ENCODE measurements at regions not wholly inside any gene's neighbourhood (a gene's known extent, or its start where the extent isn't known, plus 50 kb on each side); places are given as distances from the start of the nearest gene placed in this dataset.

GRCh38 chr1:185585770-185586169, 148.4 kb upstream of the HMCN1 start:
- no TSS peak for BruUV-seq (replicated peaks)
- no peak overlapping the region for H3K9ac ChIP-seq (ENCODE audit: insufficient read depth, low read depth, low read length)
- no peak overlapping the region for H3K4me2 ChIP-seq (ENCODE audit: low read depth, low read length)
- H3K9me3 ChIP-seq (ENCODE audit: low read length), result peaks cover 63% of the 10 kb centered on the region
- no peaks in the 10 kb centered on the region; a peak in 1 of 5 replicates for H3K27me3 ChIP-seq (ENCODE audit: control insufficient read depth in 1 of 2, insufficient read depth in 2 of 2, low read length in 2 of 2)
- WGBS (ENCODE audit: low lambda C conversion rate), result 8% methylated on average over 7 of the region's 8 CpGs
- H3K4me1 ChIP-seq (ENCODE audit: insufficient read depth, low read length), result peaks cover 11% of the 10 kb centered on the region; the same call in 1 of the 2 replicates
- FAIRE-seq (no peak), ATAC-seq (peak; percentile 90), DNase-seq (ENCODE audit: low spot score) (peak; percentile 89)
- H3K27ac ChIP-seq (ENCODE audit: extremely low read length, insufficient read depth, low read length), result no peak overlapping the region
- no peaks in the 10 kb centered on the region for H3K79me2 ChIP-seq (ENCODE audit: insufficient read depth, low read length)
- no peaks in the 10 kb centered on the region for H4K20me1 ChIP-seq (ENCODE audit: insufficient read depth, low read length)
- ChIA-PET CTCF (ENCODE audit: low intra/inter-chr PET ratio, low total read pairs) (no interaction called here), POLR2A (no interaction called here)
- no peak overlapping the region for H2AFZ ChIP-seq (ENCODE audit: low read length)
- no peak overlapping the region for H3K4me3 ChIP-seq (replicated peaks in 1 of 3; ENCODE audit: insufficient read depth in 1 of 3, low read depth in 2 of 3, low read length in 3 of 3)
- in situ Hi-C loops (cut with HindIII; ENCODE audit: extremely low pct_ligation_motif_present, low pct_unique_long_range_greater_than_20kb) (no loop called here), intact Hi-C loops (cut with micrococcal nuclease; ENCODE audit: unreplicated experiment) (no loop called here)
- H3K36me3 ChIP-seq (replicated peaks in 1 of 2; ENCODE audit: control insufficient read depth in 1 of 2, insufficient read depth in 2 of 2, low read length in 2 of 2), result no peaks in the 10 kb centered on the region
- TF ChIP-seq CREM (IDR thresholded peaks at IDR 0.05), result 0 out of 2 replicates have a peak, but pooled peaks have one; percentile 42
- no peak for TF ChIP-seq CREM (CRISPR knock-in tag; IDR thresholded peaks at IDR 0.05)
- TF ChIP-seq TFE3 (CRISPR knock-in tag; IDR thresholded peaks at IDR 0.05), result 0 out of 2 replicates have a peak, but pooled peaks have one; percentile 27
- no peak for TF ChIP-seq FOXP1 (IDR thresholded peaks at IDR 0.05)
- TF ChIP-seq FOXP1 (CRISPR knock-in tag; IDR thresholded peaks at IDR 0.05), result peak; percentile 35; the same call in 1 of the 2 replicates
- TF ChIP-seq ZNF800 (CRISPR knock-in tag; IDR thresholded peaks at IDR 0.05), result no peak
- peak; percentile 56 for TF ChIP-seq FOSL1 (CRISPR knock-in tag; IDR thresholded peaks at IDR 0.05; ENCODE audit: borderline replicate concordance)
- no peak for TF ChIP-seq ZNF414 (CRISPR knock-in tag; IDR thresholded peaks at IDR 0.05)
- peak; percentile 84 for TF ChIP-seq PATZ1 (CRISPR knock-in tag; IDR thresholded peaks at IDR 0.05)
- peak; percentile 41 for TF ChIP-seq TEAD3 (CRISPR knock-in tag; optimal IDR thresholded peaks at IDR 0.05; ENCODE audit: borderline replicate concordance)
- TF ChIP-seq HOMEZ (CRISPR knock-in tag; IDR thresholded peaks at IDR 0.05; ENCODE audit: low read depth), result peak; percentile 34; the same call in 1 of the 2 replicates
- TF ChIP-seq, protein P1, sequence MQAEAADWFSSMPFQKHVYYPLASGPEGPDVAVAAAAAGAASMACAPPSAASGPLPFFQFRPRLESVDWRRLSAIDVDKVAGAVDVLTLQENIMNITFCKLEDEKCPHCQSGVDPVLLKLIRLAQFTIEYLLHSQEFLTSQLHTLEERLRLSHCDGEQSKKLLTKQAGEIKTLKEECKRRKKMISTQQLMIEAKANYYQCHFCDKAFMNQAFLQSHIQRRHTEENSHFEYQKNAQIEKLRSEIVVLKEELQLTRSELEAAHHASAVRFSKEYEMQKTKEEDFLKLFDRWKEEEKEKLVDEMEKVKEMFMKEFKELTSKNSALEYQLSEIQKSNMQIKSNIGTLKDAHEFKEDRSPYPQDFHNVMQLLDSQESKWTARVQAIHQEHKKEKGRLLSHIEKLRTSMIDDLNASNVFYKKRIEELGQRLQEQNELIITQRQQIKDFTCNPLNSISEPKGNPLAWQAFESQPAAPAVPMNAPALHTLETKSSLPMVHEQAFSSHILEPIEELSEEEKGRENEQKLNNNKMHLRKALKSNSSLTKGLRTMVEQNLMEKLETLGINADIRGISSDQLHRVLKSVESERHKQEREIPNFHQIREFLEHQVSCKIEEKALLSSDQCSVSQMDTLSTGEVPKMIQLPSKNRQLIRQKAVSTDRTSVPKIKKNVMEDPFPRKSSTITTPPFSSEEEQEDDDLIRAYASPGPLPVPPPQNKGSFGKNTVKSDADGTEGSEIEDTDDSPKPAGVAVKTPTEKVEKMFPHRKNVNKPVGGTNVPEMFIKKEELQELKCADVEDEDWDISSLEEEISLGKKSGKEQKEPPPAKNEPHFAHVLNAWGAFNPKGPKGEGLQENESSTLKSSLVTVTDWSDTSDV (CRISPR knock-in tag; IDR thresholded peaks at IDR 0.05), result no peak
